Skin of body (tissue), 1 donor: ENCODE measurements at regions not wholly inside any gene's neighbourhood (a gene's known extent, or its start where the extent isn't known, plus 50 kb on each side); places are given as distances from the start of the nearest gene placed in this dataset.

Source experiments
- DNase-seq: peaks from one replicate; lab custom pipeline; 2025; lab: John Stamatoyannopoulos, UW

GRCh38 chr2:163281717-163282116, 443.1 kb upstream of the KCNH7 start:
- DNase-seq = no peak

- no peak for DNase-seq
These were observed 430.9 kb upstream of the KCNH7 start for GRCh38 chr2:163269374-163270021.

DNA sequence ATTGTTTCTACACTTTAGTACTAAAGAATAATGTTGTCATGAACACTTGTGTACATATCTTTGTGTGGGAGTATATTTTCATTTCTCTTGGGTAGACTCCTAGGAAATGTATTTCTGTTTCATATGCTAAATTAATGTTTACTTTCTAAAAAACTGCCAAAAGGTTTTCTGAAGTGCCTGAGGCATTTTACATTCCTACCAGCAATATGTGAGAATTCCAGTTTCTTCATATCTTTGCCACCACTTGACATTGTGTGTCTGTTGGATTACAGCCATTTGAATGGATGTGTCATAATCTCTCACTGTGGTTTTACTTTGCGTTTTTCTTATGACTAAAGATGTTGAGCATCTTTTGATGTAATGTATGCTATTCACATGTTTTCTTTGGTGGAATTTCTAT, 428.2 kb upstream of the KCNH7 start:
- DNase-seq = no peak

DNA sequence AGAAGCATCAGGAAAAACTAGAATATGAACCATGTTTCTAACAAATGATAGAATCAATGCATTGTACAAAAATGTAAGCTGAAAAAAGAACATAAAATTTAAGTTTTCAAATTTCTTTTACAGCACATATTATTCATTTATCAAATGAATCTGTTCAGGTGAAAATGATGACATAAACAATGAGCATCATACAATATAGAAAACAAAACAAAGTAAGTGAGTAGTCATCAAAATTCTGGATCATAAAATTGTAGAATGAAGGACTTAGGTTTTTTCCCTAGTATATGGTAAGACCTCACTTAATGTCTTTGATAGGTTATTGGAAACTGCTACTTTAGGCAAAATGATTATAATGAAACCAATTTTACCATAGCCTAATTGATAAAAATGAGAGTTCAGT, 427.0 kb upstream of the KCNH7 start:
- DNase-seq = no peak

DNA sequence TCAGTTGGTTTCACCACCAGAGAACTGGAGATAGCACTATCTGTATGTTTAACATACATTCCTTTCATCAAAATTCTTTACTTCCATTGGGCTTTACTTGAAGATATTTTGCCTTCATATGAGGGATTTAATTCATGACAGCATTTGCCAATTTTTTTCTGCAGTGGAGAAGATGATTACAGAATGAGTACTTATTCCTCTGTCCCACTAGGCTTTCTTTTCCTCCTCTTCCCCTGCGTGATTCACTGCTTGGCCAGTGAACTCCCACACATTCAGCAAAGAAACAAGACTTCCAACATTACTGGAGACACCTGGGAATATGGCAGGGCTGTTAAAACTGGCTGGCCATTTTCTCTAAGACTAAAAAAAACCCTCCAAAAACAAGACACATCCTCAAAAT, 425.8 kb upstream of the KCNH7 start:
- no peak for DNase-seq

- no peak for DNase-seq
These were observed 420.9 kb upstream of the KCNH7 start for GRCh38 chr2:163259489-163259888.

- DNase-seq = no peak
These were observed 416.5 kb upstream of the KCNH7 start for GRCh38 chr2:163255086-163255485.

GRCh38 chr2:163253621-163254285, 415.2 kb upstream of the KCNH7 start:
- DNase-seq = peak; percentile 22

DNA sequence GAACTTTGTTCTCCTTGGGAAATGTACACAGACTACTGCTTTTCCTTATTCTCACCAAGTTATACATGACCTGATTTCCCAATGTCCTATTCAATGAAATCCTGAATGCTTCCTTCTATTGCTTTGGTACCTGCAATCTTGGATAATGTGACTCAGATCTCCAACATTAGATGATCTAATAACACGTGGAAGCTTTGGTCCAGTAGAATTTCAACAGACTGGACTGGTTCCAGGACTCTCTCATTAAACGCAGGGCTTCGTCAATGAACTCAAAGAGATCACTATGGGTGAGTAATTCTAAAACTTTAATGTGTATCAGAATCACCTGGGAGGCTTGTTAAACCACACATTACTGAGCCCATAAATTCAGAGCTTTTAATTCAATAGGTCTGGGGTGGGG, 413.6 kb upstream of the KCNH7 start:
- DNase-seq = no peak

DNA sequence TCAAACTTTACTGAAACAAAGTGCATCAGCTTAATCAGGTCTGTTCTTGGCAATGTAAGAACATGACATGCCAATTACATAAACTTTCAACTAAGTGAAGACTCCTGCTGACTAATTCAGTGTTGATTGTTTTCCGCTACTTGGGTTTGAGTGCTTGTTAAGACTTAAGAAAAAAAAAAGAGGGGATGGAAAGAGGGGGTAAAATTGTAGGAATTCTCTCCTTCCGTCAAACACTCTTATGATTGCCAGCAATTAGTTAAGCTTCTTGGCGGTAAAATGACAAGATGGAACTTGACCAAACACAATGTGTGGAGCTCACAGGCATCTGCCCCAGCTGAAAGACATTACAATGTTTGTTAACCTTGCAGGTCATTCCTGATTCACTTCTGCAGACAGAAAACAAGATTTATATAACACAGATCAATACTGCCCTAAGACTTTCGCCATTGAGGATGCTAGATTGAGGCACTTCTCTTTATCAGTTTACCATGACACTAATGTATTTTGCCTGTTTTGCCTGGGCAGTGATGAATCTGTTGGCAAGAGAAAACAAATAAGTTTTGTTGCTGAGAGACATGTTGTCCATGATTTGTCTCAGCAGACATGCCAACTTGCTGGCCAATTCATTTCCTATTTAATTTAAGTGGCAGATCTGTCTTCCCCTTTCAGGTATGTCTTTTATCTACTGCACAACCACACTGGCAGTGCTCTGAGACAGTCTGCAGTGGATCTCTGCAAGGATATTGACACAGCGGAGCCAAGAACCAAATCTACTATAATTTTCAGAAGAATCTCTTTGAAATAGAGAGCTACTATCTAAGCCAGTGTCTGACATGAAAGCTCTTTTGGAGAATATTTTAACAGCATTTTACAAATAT, 410.0 kb upstream of the KCNH7 start:
- DNase-seq = no peak

DNA sequence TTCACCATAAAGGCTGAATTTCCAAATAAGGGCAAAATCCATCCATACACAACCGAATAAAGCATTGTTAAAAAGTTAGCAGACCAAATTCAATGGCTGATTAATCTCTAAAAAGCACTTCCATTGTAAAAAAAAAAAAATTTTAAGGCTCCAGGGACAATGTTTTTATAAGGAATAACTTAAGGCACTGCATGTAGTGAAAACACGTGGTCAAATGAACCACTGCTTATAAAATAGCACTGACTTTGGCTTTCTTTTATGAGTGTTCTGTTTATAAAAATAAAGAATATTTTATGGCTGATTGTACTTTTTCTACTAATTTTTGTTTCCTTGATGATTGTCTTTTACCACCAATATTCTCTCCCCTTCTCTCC, 409.3 kb upstream of the KCNH7 start:
- no peak for DNase-seq

GRCh38 chr2:163247156-163247846, 408.7 kb upstream of the KCNH7 start:
- DNase-seq = no peak

- DNase-seq = no peak
These were observed 407.6 kb upstream of the KCNH7 start for GRCh38 chr2:163246135-163246534.

GRCh38 chr2:163236553-163236952, 398.0 kb upstream of the KCNH7 start:
- no peak for DNase-seq

- no peak for DNase-seq
These were observed 393.1 kb upstream of the KCNH7 start for GRCh38 chr2:163231666-163232065.

DNA sequence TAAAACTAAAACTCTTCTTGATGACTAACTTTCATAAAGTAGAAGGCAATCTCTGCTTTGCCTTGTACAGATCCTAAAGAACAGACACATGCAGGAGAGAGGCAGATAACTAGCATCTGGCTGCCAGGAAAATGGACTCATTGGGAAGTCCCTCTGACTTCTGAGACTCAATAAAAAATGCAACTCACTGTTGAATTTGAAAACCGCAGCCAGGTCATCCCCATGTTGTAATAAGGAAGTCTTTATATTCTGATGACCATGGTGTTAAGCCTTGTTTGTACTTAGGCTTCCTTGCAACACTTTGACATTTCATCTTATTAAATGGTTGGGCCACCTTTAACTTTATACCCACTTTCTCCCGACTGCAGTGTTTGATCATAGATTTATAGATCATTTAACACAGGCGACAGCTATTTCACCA, 375.1 kb upstream of the KCNH7 start:
- no peak for DNase-seq

DNA sequence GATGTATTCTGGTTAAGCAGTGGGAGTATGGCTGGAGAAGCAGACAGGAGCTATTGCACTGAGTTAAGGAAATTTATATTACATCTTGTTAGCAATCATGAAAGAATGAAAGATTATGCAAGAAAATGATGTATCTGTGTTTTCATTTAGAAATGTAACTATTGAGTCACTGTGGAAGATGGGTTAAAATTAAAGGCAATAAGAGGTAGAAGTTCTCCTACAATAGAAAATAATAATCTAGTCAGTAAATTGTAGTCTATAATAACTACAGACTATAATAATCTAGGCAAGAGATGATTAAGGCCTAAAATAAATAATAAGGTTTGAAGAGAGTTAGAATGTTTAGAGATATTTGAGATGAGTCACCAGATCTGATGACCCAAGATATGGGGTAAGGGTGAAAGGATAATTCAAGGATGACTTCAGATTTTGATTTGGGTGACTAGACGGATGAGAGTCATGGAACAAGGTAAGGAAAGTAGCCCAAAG, 371.9 kb upstream of the KCNH7 start:
- no peak for DNase-seq

GRCh38 chr2:163207693-163208370, 369.3 kb upstream of the KCNH7 start:
- no peak for DNase-seq

DNA sequence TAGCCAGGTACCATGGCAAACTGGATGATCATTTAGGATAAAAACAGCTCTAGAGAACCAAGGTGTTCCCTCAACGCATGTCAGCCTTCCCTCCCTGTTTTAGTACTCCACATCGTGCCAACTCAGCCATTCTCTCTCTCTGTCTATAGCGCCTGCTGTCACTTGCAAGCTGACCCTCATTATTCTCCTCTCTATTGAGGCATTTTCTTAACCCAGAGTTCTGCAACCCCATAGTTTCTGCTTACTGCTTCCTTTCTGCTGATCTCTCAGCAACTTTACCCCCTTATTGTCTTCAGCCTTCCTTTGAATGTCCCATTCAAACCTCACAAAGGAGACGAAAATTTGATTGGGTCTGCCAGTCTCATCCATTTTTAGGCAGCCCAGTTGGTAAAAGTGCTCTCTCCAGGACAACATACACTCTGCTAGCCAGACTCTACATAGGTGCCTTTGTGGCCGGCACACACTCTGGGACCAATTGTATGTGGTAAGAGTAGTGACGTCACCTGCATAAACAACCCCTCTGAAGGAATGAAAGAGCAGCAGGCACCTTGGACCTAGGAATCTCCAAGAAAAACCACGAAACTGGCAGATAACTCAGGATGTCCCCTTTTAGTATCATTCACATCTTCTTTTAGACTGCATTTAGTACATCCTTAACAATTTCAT, 367.2 kb upstream of the KCNH7 start:
- DNase-seq = no peak

DNA sequence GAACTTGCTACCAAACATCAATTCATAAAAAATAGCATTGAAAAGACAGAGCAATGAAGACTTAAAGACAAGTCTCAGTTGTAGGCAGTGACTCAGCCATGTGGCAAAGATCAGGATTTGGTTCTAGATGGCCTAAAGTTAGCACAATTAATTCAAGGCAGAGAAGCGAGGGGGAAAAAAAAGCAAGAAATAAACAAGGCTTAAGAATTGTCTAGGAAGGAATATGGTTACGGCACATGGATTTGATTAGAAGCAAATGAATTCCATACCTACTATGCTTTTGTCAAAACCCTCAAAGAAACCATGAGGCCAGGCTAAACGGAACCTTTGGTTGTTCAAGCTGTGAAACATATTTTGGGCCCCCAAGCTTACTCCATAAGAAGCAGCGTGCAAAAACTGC, 362.2 kb upstream of the KCNH7 start:
- DNase-seq = peak; percentile 72

GRCh38 chr2:163198972-163199371, 360.4 kb upstream of the KCNH7 start:
- no peak for DNase-seq
